Activated CD4-positive, alpha-beta T cell treated with anti-CD3 and anti-CD28 coated beads, Interleukin-2, amount 50 U/mL, for 4 hours (primary cell): ENCODE measurements at regions not wholly inside any gene's neighbourhood (a gene's known extent, or its start where the extent isn't known, plus 50 kb on each side); places are given as distances from the start of the nearest gene placed in this dataset.
"Not testable (repeated sequence)": the region's sequence is repeated elsewhere in the genome, so short reads cannot be mapped to it uniquely, and the experiment has no call there.

ENCODE experiments used
- DNase-seq, 2 experiments: peaks; one replicate each; pipeline ENCODE4 v3.0.0-alpha.2; 2020

GRCh38 chr17:5753421-5753820, 169.1 kb upstream of the NLRP1 start:
- DNase-seq: no peak

- no peak for DNase-seq
These were observed 173.1 kb upstream of the NLRP1 start for GRCh38 chr17:5757314-5757907.

- DNase-seq: no peak
These were observed 174.3 kb upstream of the NLRP1 start for GRCh38 chr17:5758651-5759050.

- no peak for DNase-seq
These were observed 175.2 kb upstream of the NLRP1 start for GRCh38 chr17:5759501-5759925.

GRCh38 chr17:5762191-5762590, 177.9 kb upstream of the NLRP1 start:
- DNase-seq: no peak

GRCh38 chr17:5763595-5764306, 179.4 kb upstream of the NLRP1 start:
- DNase-seq: no peak

GRCh38 chr17:5769593-5770354, 185.5 kb upstream of the NLRP1 start:
- DNase-seq: no peak

GRCh38 chr17:5770441-5771270, 186.3 kb upstream of the NLRP1 start:
- no peak for DNase-seq

GRCh38 chr17:5771271-5771577, 186.9 kb upstream of the NLRP1 start:
- not testable (repeated sequence) for DNase-seq

- DNase-seq: not testable (repeated sequence)
These were observed 187.7 kb upstream of the NLRP1 start for GRCh38 chr17:5772017-5772416.

- no peak for DNase-seq
These were observed 188.4 kb upstream of the NLRP1 start for GRCh38 chr17:5772720-5773119.

GRCh38 chr17:5773816-5774360, 189.6 kb upstream of the NLRP1 start:
- no peak for DNase-seq

- no peak for DNase-seq
These were observed 190.8 kb upstream of the NLRP1 start for GRCh38 chr17:5775098-5775497.

- no peak for DNase-seq
These were observed 196.2 kb upstream of the NLRP1 start for GRCh38 chr17:5780476-5780875.

GRCh38 chr17:5781236-5781927, 197.1 kb upstream of the NLRP1 start:
- no peak for DNase-seq

GRCh38 chr17:5783269-5783668, 199.0 kb upstream of the NLRP1 start:
- no peak for DNase-seq

- DNase-seq: no peak
These were observed 199.5 kb upstream of the NLRP1 start for GRCh38 chr17:5783851-5784250.

- no peak for DNase-seq
These were observed 200.5 kb upstream of the NLRP1 start for GRCh38 chr17:5784791-5785190.

- no peak for DNase-seq
These were observed 201.0 kb upstream of the NLRP1 start for GRCh38 chr17:5785338-5785737.

- DNase-seq: no peak
These were observed 201.7 kb upstream of the NLRP1 start for GRCh38 chr17:5785867-5786509.

- no peak for DNase-seq
These were observed 202.2 kb upstream of the NLRP1 start for GRCh38 chr17:5786510-5786875.
